HG03196 (cell line): ENCODE measurements at regions not wholly inside any gene's neighbourhood (a gene's known extent, or its start where the extent isn't known, plus 50 kb on each side); places are given as distances from the start of the nearest gene placed in this dataset.
"Not testable (repeated sequence)": the region's sequence is repeated elsewhere in the genome, so short reads cannot be mapped to it uniquely, and the experiment has no call there.

Experiments used
- ATAC-seq: cut with Tn5 transposase; IDR thresholded peaks from one replicate; pipeline ENCODE4 v1.9.1; 2021; ENCODE audit not compliant: unreplicated experiment

GRCh38 chr6:92962846-92963245, 456.5 kb downstream of the EPHA7 start:
- ATAC-seq: no peak

DNA sequence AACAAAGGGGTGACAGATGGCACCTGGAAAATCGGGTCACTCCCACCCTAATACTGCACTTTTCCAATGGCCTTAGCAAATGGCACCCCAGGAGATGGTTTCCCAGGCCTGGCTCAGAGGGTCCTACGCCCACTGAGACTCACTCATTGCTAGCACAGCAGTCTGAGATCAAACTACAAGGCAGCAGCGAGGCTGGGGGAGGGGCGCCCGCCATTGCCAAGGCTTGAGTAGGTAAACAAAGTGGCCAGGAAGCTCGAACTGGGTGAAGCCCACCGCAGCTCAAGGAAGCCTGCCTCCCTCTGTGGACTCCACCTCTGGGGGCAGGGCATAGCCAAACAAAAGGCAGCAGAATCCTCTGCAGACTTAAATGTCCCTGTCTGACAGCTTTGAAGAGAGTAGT, 467.2 kb downstream of the EPHA7 start:
- not testable (repeated sequence) for ATAC-seq

DNA sequence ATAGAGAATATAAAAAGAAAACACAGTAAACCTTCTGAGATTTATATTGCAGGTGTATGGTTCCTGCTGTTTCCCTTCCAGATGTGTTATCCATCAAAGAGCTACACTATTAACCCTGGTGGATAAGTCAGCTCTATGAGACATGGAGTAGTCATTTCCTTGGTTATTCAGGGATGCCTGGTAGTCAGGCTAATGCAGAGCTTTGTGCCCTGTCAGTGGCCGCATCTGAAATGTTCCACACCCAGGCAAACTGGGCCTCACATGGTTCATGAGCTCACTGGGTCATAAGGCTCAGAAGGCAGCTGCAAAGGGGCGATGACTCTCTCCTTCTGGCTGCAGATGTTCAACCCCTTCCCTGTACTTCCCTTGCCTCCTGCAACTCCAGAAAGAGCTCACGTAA, 473.6 kb downstream of the EPHA7 start:
- ATAC-seq: no peak

DNA sequence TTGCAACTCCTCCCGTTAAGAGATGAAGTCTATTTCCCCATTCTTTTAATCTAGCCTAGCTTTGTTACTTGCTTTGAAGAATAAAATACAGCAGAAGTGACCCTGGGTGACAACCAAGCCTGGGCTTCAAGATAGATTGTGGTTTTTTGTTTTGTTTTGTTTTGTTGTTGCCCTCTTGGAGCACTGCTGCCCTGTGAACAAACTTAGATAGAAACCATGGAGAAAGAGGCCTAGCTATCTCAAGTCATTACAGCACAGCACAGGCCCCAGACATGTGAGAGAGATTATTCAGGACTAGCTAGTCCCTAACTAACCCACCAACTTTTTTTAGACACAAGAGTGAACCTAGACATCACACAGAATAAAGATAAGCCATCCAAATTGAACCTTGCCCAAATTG, 475.2 kb downstream of the EPHA7 start:
- ATAC-seq: no peak

DNA sequence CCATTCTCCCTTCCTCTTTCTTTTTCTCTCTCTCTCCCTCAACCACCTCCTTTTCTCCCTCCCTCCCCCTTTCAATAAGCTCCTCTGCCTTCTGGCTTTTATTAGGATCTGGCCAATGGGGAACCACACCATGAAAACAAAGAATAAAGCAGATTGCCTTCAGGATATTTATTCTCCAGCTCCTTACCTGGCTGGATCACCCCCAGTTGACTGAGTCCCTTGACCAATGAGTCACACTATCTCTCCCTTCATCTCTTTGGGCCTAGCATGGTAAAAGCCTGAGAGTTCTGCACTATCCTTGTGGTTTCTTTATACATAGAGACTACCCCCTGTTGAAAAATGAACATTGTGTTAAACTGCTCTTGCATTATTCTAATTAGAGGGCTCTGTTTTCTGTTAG, 476.8 kb downstream of the EPHA7 start:
- ATAC-seq: no peak

DNA sequence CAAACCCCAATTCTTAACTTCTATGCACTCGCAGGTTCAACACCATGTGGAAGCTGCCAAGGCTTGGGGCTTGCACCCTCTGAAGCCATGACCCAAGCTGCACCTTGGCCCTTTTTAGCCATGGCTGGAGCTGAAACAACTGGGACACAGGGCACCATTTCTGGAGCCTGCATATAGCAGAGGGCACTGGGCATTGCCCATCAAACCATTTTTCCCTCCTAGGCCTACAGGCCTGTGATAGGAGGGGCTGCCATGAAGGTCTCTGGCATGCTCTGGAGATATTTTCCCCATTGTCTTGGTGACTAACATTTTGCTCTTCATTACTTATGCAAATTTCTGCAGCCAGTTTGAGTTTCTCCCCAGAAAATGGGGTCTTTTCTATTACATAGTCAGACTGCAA, 484.7 kb downstream of the EPHA7 start:
- ATAC-seq: no peak

GRCh38 chr6:92930171-92930570, 489.2 kb downstream of the EPHA7 start:
- no peak for ATAC-seq

GRCh38 chr6:92922216-92922806, 497.0 kb downstream of the EPHA7 start:
- no peak for ATAC-seq

DNA sequence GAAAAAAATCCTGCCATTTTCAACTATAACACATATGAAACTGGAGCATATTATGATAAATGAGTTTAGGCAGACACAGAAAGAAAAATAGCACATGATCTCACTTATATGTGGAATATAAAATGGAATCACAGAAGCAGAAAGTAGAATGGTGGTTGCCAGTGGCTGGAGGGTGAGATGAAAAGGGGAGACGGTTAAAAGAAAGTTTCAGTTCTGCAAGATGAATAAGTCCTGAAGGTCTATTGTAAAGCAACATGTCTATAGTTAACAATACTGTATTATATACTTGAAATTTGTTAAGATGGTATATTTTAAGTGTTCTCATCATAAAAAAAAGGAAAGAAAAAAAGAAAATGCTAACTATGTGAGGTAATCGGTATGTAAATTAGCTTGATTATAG, 503.9 kb downstream of the EPHA7 start:
- ATAC-seq: no peak

- ATAC-seq: no peak
Observed at GRCh38 chr6:92911301-92911700, 508.1 kb downstream of the EPHA7 start.

DNA sequence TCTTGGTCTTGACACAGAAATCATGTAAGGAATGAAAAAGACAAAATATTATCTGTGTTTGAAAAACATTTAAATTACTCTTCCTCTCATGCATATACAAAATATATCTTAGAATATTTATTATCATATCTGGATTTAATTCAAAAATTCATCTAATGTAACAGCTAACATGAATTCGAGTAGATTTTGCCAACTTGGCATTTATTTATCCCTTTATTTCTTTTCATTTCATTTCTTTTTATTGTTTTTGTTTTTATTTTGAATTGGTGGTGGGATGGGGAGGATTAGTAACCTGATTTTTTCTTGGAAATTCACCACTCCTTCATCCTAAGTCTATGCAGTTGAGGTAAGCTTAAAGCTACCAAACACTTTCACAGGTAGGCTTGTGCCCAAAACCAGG, 508.7 kb downstream of the EPHA7 start:
- no peak for ATAC-seq

- ATAC-seq: no peak
Observed at GRCh38 chr6:92906385-92906784, 513.0 kb downstream of the EPHA7 start.

- no peak for ATAC-seq
Observed at GRCh38 chr6:92893741-92894140, 525.6 kb downstream of the EPHA7 start.

DNA sequence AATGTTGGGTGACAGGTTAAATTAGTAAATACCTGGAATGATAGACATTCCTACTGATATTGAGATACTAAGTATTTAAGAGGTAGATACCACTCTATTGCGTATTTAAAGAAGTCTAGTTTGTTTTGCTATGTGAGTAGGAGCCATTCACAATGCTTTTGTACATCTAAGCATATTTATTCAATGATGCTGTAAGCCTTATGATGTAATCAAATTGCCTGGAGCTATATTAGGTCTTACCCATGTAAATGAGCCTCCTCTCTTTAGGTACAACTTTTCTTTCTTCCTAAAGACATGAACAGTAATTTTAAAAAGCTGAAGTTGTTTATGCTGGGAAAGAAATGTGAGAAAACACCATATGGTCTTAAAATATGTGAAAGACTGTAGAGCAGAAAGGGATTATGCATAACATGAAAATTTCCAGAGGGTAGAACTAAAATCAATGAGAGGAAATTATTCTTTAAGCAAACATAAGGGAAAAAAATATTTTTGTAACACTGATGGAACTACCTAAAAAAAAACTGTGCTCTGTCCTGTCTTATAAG, 526.7 kb downstream of the EPHA7 start:
- ATAC-seq: no peak

DNA sequence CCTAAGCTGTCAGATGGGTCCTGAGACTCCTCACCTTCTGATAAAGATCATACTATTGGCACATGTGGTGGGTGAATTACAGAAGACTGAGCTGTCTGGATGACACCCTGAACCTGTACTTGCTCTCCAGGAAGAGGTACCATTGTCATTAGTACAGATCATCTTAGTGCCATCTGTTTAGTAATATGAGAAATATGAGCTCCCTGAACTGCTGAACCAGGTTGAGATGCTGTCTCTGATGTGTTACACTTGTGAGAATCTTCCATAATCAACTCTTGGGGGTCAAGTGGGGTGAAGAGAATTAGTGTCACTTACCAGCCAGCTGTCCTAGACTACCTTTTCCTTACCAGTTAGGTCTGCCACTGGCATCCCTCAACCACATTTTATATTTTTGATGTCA, 531.0 kb downstream of the EPHA7 start:
- no peak for ATAC-seq

GRCh38 chr6:92887871-92888270, 531.5 kb downstream of the EPHA7 start:
- no peak for ATAC-seq

DNA sequence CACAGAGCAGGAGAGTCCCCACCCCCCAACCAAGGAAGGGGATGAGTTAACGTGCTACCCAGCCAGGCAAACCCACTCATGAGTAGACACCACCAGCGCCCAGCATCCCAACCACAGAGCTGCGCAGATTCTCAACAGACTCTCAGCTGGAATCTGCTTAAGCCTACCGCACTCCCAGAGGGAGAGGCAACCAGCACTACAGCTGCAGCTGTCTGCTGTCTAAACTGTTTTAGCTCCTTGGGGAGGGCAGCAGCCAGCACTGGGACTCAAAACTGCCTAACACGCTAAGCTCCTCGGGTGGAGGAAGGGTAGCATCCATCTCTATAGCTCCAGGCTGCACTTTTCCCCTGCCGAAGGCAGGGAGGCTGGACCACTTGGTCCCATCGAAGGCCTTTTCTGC, 539.8 kb downstream of the EPHA7 start:
- no peak for ATAC-seq

DNA sequence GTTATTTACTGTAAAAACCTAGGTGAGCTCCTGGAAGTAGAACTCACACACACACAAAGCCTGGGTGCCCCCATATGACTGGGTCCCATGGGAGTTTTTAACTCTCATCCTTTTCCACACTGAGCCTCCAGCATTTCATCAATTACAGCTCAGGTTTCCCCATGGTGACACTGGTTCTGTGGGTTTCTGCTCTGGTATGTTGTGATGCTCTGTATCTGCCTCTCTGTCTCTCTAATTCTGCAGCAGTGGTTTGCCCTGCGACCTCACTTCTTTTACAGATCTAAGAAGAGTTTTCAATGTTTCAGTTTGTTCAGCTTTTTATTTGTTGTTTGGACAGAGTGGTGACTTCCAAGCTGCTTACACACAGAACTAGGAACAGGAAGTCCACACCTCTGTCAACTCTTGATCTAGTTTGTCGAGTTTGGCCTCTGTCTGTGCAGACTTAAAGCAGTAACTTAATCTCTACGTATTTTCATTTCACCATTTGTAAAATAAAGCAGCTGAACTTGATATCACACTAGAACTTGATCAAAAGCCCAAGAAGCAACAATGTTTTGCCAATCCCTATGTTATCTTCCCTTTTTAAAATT, 554.3 kb downstream of the EPHA7 start:
- no peak for ATAC-seq

GRCh38 chr6:92849636-92850035, 569.7 kb downstream of the EPHA7 start:
- no peak for ATAC-seq

DNA sequence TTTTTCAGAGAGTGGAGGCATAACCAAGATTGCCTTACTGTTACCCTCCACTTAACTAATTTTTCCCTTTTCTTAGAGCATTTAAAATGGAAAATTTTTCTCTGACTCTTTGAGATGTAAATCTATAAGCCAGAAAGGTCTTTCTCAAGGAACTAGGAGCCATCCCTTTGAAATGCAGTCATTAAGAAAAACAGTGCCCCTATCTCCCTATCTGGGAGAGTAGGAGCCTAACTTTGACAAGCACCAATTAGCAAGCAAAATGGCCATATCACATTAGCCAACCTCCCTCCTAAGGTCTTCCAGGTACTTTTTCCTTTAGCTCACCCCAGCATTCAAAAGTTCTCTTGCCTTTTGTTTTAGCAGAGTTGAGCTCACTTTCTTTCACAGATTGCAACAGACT, 570.5 kb downstream of the EPHA7 start:
- no peak for ATAC-seq

- no peak for ATAC-seq
Observed at GRCh38 chr6:92848459-92848858, 570.9 kb downstream of the EPHA7 start.

- ATAC-seq: no peak
Observed at GRCh38 chr6:92847988-92848387, 571.4 kb downstream of the EPHA7 start.
